Mesothelial cell of epicardium (in vitro differentiated cells): ENCODE measurements at regions not wholly inside any gene's neighbourhood (a gene's known extent, or its start where the extent isn't known, plus 50 kb on each side); places are given as distances from the start of the nearest gene placed in this dataset.

Experiments used
- DNase-seq, 2 experiments: peaks; one replicate each; pipeline ENCODE4 v3.0.0; 2021; ENCODE audit warnings: low spot score in 2 of 2; ENCODE audit not compliant: unreplicated experiment in 2 of 2
- H3K27ac Mint-ChIP-seq: 2 replicates; pipeline ENCODE4 v1.8.0; 2021; ENCODE audit warnings: mixed read lengths
- H3K27me3 Mint-ChIP-seq: 2 replicates; pipeline ENCODE4 v1.8.0; 2021; ENCODE audit warnings: low read depth, mixed read lengths
- H3K36me3 Mint-ChIP-seq: 2 replicates; pipeline ENCODE4 v1.8.0; 2021; ENCODE audit warnings: mixed read lengths
- H3K4me1 Mint-ChIP-seq: 2 replicates; pipeline ENCODE4 v1.8.0; 2021; ENCODE audit warnings: mixed read lengths
- H3K4me3 Mint-ChIP-seq: 2 replicates; pipeline ENCODE4 v1.8.0; 2021; ENCODE audit warnings: mild to moderate bottlenecking, moderate library complexity, mixed read lengths
- H3K9me3 Mint-ChIP-seq: 2 replicates; pipeline ENCODE4 v1.8.0; 2021; ENCODE audit warnings: mixed read lengths
- TF ChIP-seq, protein P1 (sequence below): fragments of 200-600 bp; sonication (generic); IDR thresholded peaks from one replicate; pipeline ENCODE4 v1.5.0; 2021; ENCODE audit warnings: antibody characterized with exemption; ENCODE audit not compliant: unreplicated experiment

DNA sequence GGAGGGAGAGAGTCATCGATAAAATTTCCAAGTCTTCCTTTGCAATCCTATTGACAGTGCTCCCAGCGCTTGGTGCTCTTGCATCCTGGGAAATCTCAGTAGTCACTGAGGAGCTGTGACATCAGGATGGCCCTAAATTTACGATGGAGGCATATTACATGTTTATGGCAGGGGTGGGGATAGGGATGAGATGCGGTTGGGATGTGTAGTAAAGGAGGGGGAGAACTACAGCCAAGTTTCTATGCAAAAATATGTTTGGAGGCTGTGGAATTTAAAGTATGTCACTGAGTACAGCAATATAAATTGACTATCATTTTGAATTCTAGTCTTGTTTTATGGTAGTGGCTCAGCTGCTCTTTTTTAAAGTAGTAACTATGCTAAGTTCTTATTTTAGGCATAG is 544.9 kb downstream of the PKHD1 start:
- Mint-ChIP-seq H3K9me3 (no peaks in the 10 kb centered on the region), H3K36me3 (no peaks in the 10 kb centered on the region), H3K4me3 (no peak overlapping the region), H3K4me1 (peaks cover 22% of the 10 kb centered on the region), H3K27ac (no peak overlapping the region), H3K27me3 (peaks cover 21% of the 10 kb centered on the region)
- TF ChIP-seq, protein P1, sequence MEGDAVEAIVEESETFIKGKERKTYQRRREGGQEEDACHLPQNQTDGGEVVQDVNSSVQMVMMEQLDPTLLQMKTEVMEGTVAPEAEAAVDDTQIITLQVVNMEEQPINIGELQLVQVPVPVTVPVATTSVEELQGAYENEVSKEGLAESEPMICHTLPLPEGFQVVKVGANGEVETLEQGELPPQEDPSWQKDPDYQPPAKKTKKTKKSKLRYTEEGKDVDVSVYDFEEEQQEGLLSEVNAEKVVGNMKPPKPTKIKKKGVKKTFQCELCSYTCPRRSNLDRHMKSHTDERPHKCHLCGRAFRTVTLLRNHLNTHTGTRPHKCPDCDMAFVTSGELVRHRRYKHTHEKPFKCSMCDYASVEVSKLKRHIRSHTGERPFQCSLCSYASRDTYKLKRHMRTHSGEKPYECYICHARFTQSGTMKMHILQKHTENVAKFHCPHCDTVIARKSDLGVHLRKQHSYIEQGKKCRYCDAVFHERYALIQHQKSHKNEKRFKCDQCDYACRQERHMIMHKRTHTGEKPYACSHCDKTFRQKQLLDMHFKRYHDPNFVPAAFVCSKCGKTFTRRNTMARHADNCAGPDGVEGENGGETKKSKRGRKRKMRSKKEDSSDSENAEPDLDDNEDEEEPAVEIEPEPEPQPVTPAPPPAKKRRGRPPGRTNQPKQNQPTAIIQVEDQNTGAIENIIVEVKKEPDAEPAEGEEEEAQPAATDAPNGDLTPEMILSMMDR = no peak
- no peak for DNase-seq

- no peak overlapping the region for H3K4me3 Mint-ChIP-seq
- H3K4me1 Mint-ChIP-seq = no peaks in the 10 kb centered on the region
- DNase-seq = no peak
- no peaks in the 10 kb centered on the region for H3K27me3 Mint-ChIP-seq
- no peaks in the 10 kb centered on the region for H3K9me3 Mint-ChIP-seq
- no peaks in the 10 kb centered on the region for H3K36me3 Mint-ChIP-seq
- H3K27ac Mint-ChIP-seq = no peak overlapping the region
- TF ChIP-seq, protein P1 = no peak
Observed at GRCh38 chr6:51550243-51550642, 537.2 kb downstream of the PKHD1 start.

- Mint-ChIP-seq H3K36me3 (no peaks in the 10 kb centered on the region), H3K4me3 (no peak overlapping the region), H3K27ac (no peak overlapping the region), H3K4me1 (no peaks in the 10 kb centered on the region), H3K9me3 (no peaks in the 10 kb centered on the region), H3K27me3 (no peaks in the 10 kb centered on the region)
- TF ChIP-seq, protein P1 = no peak
- DNase-seq = no peak
Observed at GRCh38 chr6:51552435-51552834, 535.0 kb downstream of the PKHD1 start.

DNA sequence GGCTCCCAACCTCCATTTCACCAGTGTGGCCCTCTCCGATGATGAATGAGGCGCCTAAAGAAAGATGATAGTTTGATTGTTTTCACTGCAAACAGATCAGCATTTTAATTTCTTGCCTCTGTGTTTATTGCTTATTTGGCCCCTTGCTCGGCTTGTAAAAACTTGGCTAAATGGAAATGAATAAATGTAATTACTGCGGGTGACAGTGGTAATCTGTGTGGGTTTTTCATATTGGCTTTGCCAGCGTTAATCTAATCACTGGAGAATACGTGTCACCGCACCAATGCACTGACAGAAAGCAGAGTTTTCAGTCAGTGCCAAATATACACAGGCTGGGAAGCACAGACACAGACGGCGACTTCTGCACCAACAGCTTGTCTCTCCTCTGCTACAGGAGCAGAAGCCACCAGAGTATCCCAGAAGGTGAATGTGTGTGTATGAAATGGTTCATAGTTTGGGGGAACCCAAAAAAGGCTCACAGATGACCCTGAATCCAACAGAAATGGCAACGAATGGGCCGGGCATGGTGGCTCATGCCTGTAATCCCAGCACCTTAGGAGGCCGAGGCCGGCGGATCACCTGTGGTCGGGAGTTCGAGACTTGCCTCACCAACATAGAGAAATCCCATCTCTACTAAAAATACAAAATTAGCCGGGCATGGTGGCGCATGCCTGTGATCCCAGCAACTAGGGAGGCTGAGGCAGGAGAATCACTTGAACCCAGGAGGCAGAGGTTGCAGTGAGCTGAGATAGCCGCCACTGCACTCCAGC is 534.0 kb downstream of the PKHD1 start:
- DNase-seq = no peak
- Mint-ChIP-seq H3K4me1 (no peaks in the 10 kb centered on the region), H3K4me3 (no peak overlapping the region), H3K9me3 (no peaks in the 10 kb centered on the region), H3K36me3 (no peaks in the 10 kb centered on the region), H3K27ac (no peak overlapping the region), H3K27me3 (no peaks in the 10 kb centered on the region)
- TF ChIP-seq, protein P1 = no peak

- Mint-ChIP-seq H3K9me3 (no peaks in the 10 kb centered on the region), H3K4me1 (no peaks in the 10 kb centered on the region), H3K36me3 (no peaks in the 10 kb centered on the region), H3K27ac (no peak overlapping the region), H3K27me3 (peaks cover 4% of the 10 kb centered on the region), H3K4me3 (no peak overlapping the region)
- TF ChIP-seq, protein P1 = no peak
- no peak for DNase-seq
Observed at GRCh38 chr6:51554029-51554428, 533.4 kb downstream of the PKHD1 start.
